Muscle of back (tissue), 3 donors: ENCODE measurements at regions not wholly inside any gene's neighbourhood (a gene's known extent, or its start where the extent isn't known, plus 50 kb on each side); places are given as distances from the start of the nearest gene placed in this dataset.
A peak's percentile ranks its signal among the peaks of the same experiment; 100 is the strongest.
"Not testable (repeated sequence)": the region's sequence is repeated elsewhere in the genome, so short reads cannot be mapped to it uniquely, and the experiment has no call there.

ENCODE experiments used
- DNase-seq, 3 donors: peaks; one replicate each; pipeline versions ENCODE4 v3.0.0 to v3.0.0-alpha.2; 2013

- DNase-seq = no peak
Measured at GRCh38 chr2:184072470-184072869, 525.9 kb upstream of the ZNF804A start.

GRCh38 chr2:184078496-184078895, 519.8 kb upstream of the ZNF804A start:
- no peak for DNase-seq

DNA sequence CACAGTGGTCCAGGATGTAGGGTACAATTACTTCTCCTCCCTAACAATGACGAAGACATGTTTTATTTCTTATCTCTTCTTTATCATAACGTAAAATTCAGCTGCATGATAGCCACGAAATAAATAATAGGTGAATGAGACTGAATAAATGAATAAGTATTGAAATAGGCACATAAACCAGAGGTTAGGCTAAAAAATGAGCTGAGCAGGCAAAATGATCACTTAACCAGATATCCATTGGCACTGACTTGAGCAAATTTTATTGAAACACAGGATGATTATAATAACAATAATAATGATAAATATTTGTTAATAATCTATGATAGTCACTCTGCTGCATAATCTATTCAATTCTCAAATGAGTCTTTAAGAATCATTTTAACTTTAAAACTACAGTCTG, 506.9 kb upstream of the ZNF804A start:
- no peak for DNase-seq

DNA sequence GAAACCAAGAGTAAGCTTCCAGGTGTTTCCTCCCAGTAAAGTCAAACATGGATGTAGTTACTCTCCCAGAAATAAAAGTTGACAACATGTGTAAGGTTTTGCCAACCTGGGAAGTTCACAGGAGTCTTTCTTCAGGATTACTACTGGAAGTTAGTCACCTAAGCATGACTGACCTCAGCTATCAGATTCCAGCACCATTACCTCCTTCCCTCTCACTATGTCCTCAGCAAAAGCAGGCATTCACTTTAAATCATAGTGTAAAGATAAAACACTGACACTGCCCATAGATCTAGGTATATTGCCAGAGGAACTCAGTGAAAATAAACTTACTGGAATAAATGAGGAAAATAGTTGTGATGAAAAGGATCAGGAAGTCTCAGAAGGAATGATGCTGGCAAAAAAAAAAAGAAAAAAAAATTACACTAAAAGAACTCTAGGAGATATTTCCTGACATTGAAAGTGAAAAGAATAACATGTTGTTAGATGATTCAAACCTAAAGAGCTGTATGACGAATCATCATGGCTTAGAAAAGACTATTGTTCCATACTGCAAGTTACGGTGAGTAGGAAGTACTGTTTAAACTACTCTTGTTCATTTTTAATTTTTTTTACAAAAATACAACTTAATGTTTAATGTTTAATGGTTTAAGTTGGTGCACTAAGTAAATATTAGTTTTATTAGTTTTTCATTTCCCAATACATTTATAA, 484.5 kb upstream of the ZNF804A start:
- no peak for DNase-seq

DNA sequence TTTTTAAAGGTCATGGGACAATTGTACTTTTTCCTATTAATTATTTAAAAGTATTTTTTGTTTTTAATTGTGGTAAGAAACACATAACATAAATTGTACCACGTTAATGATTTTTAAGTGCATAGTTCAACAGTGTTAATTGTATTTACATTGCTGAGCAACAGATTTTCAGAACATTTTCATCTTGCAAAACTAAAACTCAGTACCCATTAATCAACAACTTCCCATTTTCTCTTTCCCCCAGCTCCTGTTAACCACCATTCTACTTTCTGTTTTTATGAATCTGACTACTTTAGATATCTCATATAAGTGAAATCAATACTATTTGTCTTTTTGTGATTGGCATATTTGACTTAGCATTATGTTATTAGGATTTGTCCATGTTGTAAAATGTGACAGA, 483.9 kb upstream of the ZNF804A start:
- DNase-seq = no peak

GRCh38 chr2:184119989-184120800, 478.1 kb upstream of the ZNF804A start:
- DNase-seq = no peak

DNA sequence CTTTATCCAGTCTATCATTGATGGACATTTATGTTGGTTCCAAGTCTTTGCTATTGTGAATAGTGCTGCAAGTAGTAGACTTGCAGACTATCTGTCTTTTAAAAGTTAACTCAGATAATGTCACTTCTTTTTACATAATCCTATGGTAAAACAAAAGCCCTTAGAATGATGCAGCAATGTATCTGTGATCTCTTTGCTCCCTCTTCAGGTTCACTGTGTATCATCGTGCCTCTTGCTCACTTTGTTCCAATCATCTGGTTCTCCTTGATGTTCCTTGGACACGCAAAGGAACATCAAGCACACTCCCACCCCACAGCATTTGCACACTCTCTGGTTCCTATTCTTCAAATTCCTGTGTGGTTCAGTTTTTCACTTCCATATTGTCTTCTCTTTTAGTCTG, 472.5 kb upstream of the ZNF804A start:
- DNase-seq = no peak

- no peak for DNase-seq
Measured at GRCh38 chr2:184129073-184129472, 469.3 kb upstream of the ZNF804A start.

GRCh38 chr2:184137955-184138354, 460.4 kb upstream of the ZNF804A start:
- no peak for DNase-seq

DNA sequence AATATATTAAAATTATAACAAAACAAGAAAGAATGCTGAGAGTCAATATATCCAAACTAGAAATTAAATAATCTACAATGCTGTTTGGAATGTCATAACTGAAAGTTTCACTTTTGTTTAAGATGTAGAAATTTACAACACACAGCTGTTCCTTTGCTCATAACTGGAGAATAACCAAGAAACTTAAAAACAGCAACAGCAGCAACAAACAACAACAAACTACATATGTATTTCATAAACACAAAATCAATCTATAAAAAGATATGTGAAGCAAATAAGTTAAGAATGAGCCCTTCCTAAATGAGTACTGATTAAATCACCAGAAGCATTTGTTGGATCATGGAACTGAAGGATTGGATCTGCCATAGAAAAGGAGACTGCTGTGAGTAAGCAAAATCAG, 456.5 kb upstream of the ZNF804A start:
- peak in 2 of 3 donors; percentile 9 to 44 for DNase-seq

- DNase-seq = peak in 1 of 3 donors; percentile 17
Measured at GRCh38 chr2:184154438-184154837, 443.9 kb upstream of the ZNF804A start.

GRCh38 chr2:184155791-184156190, 442.5 kb upstream of the ZNF804A start:
- DNase-seq = no peak

DNA sequence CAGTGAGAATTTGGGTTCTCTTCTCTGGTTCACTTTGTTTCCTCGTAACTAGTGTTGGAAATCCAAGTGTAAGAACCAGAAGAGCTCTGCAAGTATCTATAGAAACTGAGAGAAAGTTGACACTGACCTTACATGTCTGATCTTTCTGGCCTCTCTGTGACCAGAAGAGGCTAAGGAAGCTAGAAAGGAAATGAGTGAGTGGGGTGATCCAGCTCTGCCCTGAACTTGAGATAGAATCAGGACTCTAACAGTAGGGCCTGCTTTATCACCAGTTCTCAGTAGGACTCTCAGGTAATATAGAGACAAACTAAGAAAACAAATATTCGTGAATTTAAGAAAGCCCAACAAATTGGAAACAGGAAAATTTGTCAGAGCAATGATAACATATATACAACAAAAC, 441.2 kb upstream of the ZNF804A start:
- DNase-seq = no peak

DNA sequence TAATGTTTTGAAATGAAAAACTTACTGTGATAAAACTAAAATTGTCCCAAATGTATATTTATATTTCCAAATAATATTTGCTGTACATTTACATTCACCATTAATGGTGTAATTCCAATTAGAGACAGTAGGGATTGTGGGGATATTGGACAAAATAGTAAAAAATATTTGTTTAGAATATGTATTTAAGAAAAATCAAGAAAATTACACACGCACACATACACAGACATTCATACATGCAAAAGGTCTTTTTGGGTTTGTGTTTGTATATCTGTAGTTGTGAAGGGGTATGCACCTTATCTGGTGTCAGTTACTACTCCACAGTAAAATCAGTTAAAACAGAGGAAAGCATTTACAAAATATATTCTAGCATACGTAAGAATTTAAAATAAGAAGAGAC, 435.9 kb upstream of the ZNF804A start:
- no peak for DNase-seq

- not testable (repeated sequence) for DNase-seq
Measured at GRCh38 chr2:184168823-184169222, 429.5 kb upstream of the ZNF804A start.

DNA sequence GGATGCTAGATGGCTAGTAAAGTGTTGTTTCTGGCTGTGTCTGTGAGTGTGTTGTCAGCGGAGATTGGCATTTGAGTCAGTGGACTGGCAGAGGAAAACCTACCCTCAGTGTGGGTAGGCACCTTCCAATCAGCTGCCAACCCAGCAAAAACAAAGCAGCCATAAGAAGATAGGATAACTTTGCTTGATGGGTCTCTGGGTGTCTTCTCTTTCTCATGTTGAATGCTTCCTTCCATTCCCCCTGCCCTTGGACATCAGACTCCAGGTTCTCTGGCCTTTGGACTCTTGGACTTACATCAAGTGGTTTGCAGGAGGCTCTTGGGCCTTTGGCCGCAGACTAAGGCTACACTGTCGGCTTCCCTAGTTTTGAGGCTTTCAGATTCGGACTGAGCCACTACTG, 429.0 kb upstream of the ZNF804A start:
- no peak for DNase-seq

GRCh38 chr2:184174493-184175104, 423.7 kb upstream of the ZNF804A start:
- DNase-seq = no peak

- DNase-seq = no peak
Measured at GRCh38 chr2:184178229-184178628, 420.1 kb upstream of the ZNF804A start.

GRCh38 chr2:184186436-184186835, 411.9 kb upstream of the ZNF804A start:
- no peak for DNase-seq

- no peak for DNase-seq
Measured at GRCh38 chr2:184187421-184187971, 410.8 kb upstream of the ZNF804A start.

DNA sequence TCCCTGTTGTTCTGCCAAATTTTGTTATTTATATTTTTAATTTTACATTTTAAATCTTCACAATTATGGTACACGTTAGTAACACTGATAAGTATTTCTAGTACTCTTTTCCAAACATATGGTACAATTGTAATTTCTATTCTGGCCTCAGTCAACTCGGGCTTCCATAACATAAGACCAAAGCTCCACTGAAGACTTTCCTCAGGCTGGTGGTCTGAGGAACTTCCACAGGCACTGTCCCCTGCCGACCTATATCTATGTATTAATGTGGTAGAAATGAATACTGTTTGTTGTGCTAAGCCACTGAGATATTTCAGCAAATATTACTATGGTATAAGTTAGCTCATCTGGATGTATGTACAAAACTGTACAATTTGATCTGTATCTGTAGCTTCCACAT, 407.6 kb upstream of the ZNF804A start:
- DNase-seq = no peak

- no peak for DNase-seq
Measured at GRCh38 chr2:184192649-184193048, 405.7 kb upstream of the ZNF804A start.

DNA sequence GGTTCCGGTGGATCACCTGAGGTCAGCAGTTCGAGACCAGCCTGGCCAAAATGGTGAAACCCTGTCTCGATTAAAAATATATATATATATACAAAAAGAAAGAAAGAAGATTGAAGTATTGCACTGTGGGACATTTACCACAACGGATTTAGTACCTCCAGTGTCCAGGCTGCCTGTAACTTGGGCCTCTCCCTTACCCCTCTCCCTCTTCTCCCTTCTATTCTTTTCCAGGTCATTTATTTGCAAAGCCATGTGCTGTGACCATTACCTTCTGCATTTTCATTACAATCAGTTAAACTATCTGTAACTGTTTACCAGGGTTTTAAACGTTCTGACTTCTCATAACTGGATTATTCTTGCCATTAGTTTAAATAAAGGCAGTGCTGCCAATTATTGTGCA, 400.9 kb upstream of the ZNF804A start:
- DNase-seq = no peak
